ENCODE measurements at regions not wholly inside any gene's neighbourhood (a gene's known extent, or its start where the extent isn't known, plus 50 kb on each side); places are given as distances from the start of the nearest gene placed in this dataset.

GRCh38 chr3:43957553-43957952 is 266.8 kb downstream of the ABHD5 start:
- Histone ChIP-seq H3K27me3 (ENCODE audit: control insufficient read depth in 3 of 3, insufficient read depth in 3 of 3, low read length in 2 of 3) (peaks cover 0 to 8% (median 0%) of the 10 kb centered on the region in 3 donors), H3K9me3 (ENCODE audit: control insufficient read depth in 4 of 4, insufficient read depth in 3 of 4, low read length in 3 of 4) (peaks cover 0 to 2% (median 0%) of the 10 kb centered on the region in 4 donors), H3K27ac (ENCODE audit: low read depth in 1 of 2, low read length in 1 of 2) (no peak overlapping the region), H3K4me1 (ENCODE audit: control insufficient read depth in 5 of 5, insufficient read depth in 5 of 5, low read length in 5 of 5) (peaks cover 0 to 5% (median 0%) of the 10 kb centered on the region in 5 donors), H3K4me3 (no peak overlapping the region), H3K9ac (ENCODE audit: insufficient read depth in 1 of 2, low read length in 2 of 2) (no peak overlapping the region), H3K36me3 (ENCODE audit: control insufficient read depth in 4 of 4, insufficient read depth in 4 of 4, low read length in 4 of 4) (no peaks in the 10 kb centered on the region)
- ATAC-seq (ENCODE audit: insufficient read depth, low FRiP score): no peak
- no peak for DNase-seq
- WGBS, 2 donors: 79 to 88% methylated on average over 2 of the region's 2 CpGs
- no peak for TF ChIP-seq CTCF (IDR thresholded peaks at IDR 0.05; ENCODE audit: control extremely low read depth, extremely low read depth)

GRCh38 chr3:43958005-43958770 is 267.4 kb downstream of the ABHD5 start:
- Histone ChIP-seq H3K36me3 (ENCODE audit: control insufficient read depth in 4 of 4, insufficient read depth in 4 of 4, low read length in 4 of 4) (no peaks in the 10 kb centered on the region), H3K4me3 (no peak overlapping the region), H3K9me3 (ENCODE audit: control insufficient read depth in 4 of 4, insufficient read depth in 3 of 4, low read length in 3 of 4) (peaks cover 0 to 3% (median 0%) of the 10 kb centered on the region in 4 donors), H3K27ac (ENCODE audit: low read depth in 1 of 2, low read length in 1 of 2) (no peak overlapping the region), H3K27me3 (ENCODE audit: control insufficient read depth in 3 of 3, insufficient read depth in 3 of 3, low read length in 2 of 3) (peaks cover 0 to 8% (median 0%) of the 10 kb centered on the region in 3 donors), H3K9ac (ENCODE audit: insufficient read depth in 1 of 2, low read length in 2 of 2) (no peak overlapping the region), H3K4me1 (ENCODE audit: control insufficient read depth in 5 of 5, insufficient read depth in 5 of 5, low read length in 5 of 5) (peaks cover 0 to 5% (median 0%) of the 10 kb centered on the region in 5 donors)
- TF ChIP-seq CTCF (IDR thresholded peaks at IDR 0.05; ENCODE audit: control extremely low read depth, extremely low read depth): no peak
- ATAC-seq (ENCODE audit: insufficient read depth, low FRiP score) (no peak), DNase-seq (peak in 1 of 3 donors; percentile 17)
- 78 to 86% methylated on average over 16 of the region's 16 CpGs for WGBS, 2 donors

GRCh38 chr3:43958973-43959372 is 268.2 kb downstream of the ABHD5 start:
- ATAC-seq (ENCODE audit: insufficient read depth, low FRiP score) (no peak), DNase-seq (no peak)
- no peaks in the 10 kb centered on the region for H3K36me3 ChIP-seq (ENCODE audit: control insufficient read depth in 4 of 4, insufficient read depth in 4 of 4, low read length in 4 of 4)
- no peak for TF ChIP-seq CTCF (IDR thresholded peaks at IDR 0.05; ENCODE audit: control extremely low read depth, extremely low read depth)
- H3K27ac ChIP-seq (ENCODE audit: low read depth in 1 of 2, low read length in 1 of 2): no peak overlapping the region
- peaks cover 0 to 3% (median 0%) of the 10 kb centered on the region in 4 donors for H3K9me3 ChIP-seq (ENCODE audit: control insufficient read depth in 4 of 4, insufficient read depth in 3 of 4, low read length in 3 of 4)
- no peak overlapping the region for H3K4me3 ChIP-seq
- H3K27me3 ChIP-seq (ENCODE audit: control insufficient read depth in 3 of 3, insufficient read depth in 3 of 3, low read length in 2 of 3): peaks cover 0 to 5% (median 0%) of the 10 kb centered on the region in 3 donors
- no peak overlapping the region for H3K9ac ChIP-seq (ENCODE audit: insufficient read depth in 1 of 2, low read length in 2 of 2)
- peaks cover 0 to 5% (median 0%) of the 10 kb centered on the region in 5 donors for H3K4me1 ChIP-seq (ENCODE audit: control insufficient read depth in 5 of 5, insufficient read depth in 5 of 5, low read length in 5 of 5)
- WGBS, 2 donors: 91 to 95% methylated on average over 3 of the region's 3 CpGs

Data from lung (tissue), 11 donors.